Tibial nerve (tissue), 4 donors: ENCODE measurements at regions not wholly inside any gene's neighbourhood (a gene's known extent, or its start where the extent isn't known, plus 50 kb on each side); places are given as distances from the start of the nearest gene placed in this dataset.

Source experiments
- DNase-seq, 2 donors: peaks; one replicate each; pipeline ENCODE4 v3.0.0-alpha.2; 2019; ENCODE audit warnings: low spot score in 2 of 2
- H3K27ac ChIP-seq, 4 donors: fragments of 200-600 bp; sonication (generic) in 3 of 4; one replicate each; pipeline ENCODE4 v1.5.1; 2017 to 2019; ENCODE audit warnings: mild to moderate bottlenecking in 1 of 4
- H3K27me3 ChIP-seq, 2 donors: fragments of 200-600 bp; sonication (generic) in 1 of 2; one replicate each; pipeline versions ENCODE4 v1.5.1 to v1.6.0; 2017 to 2019
- H3K36me3 ChIP-seq, 3 donors: fragments of 200-600 bp; sonication (generic); one replicate each; pipeline ENCODE4 v1.5.1; 2018 to 2019
- H3K4me1 ChIP-seq, 4 donors: fragments of 200-600 bp; sonication (generic) in 3 of 4; one replicate each; pipeline ENCODE4 v1.5.1; 2017 to 2019
- H3K4me3 ChIP-seq, 4 donors: fragments of 200-600 bp; sonication (generic) in 3 of 4; one replicate each; pipeline ENCODE4 v1.5.1; 2017 to 2019; ENCODE audit warnings: mild to moderate bottlenecking in 1 of 4, moderate library complexity in 1 of 4
- H3K9me3 ChIP-seq, 4 donors: fragments of 200-600 bp; sonication (generic) in 3 of 4; one replicate each; pipeline ENCODE4 v1.5.1; 2017 to 2019
- EP300 ChIP-seq, 2 donors: sonication (generic); formaldehyde crosslinking; IDR thresholded peaks; one replicate each; pipeline ENCODE4 v1.6.1; 2017; ENCODE audit warnings: antibody characterized with exemption in 2 of 2, mild to moderate bottlenecking in 1 of 2
- POLR2A ChIP-seq, 2 donors: fragments of 450-650 bp; IDR thresholded peaks; one replicate each; pipeline ENCODE4 v1.6.1; 2017; ENCODE audit warnings: antibody characterized with exemption in 2 of 2, mild to moderate bottlenecking in 2 of 2, moderate library complexity in 2 of 2
- WGBS, 2 donors: methylation state at CpG; one replicate each; pipeline ENCODE4 v1.1.5; 2018; 5-methylcytosine and 5-hydroxymethylcytosine counted together
- TF ChIP-seq, protein P1 (sequence below), 5 experiments: fragments of 200-600 bp in 3 of 5; fragments of 450-650 bp in 2 of 5; sonication (generic) in 3 of 5; IDR thresholded peaks; one replicate each; pipeline ENCODE4 v1.5.1; 2016 to 2019; ENCODE audit warnings: antibody characterized with exemption in 5 of 5, mild to moderate bottlenecking in 3 of 5, moderate library complexity in 2 of 5

DNA sequence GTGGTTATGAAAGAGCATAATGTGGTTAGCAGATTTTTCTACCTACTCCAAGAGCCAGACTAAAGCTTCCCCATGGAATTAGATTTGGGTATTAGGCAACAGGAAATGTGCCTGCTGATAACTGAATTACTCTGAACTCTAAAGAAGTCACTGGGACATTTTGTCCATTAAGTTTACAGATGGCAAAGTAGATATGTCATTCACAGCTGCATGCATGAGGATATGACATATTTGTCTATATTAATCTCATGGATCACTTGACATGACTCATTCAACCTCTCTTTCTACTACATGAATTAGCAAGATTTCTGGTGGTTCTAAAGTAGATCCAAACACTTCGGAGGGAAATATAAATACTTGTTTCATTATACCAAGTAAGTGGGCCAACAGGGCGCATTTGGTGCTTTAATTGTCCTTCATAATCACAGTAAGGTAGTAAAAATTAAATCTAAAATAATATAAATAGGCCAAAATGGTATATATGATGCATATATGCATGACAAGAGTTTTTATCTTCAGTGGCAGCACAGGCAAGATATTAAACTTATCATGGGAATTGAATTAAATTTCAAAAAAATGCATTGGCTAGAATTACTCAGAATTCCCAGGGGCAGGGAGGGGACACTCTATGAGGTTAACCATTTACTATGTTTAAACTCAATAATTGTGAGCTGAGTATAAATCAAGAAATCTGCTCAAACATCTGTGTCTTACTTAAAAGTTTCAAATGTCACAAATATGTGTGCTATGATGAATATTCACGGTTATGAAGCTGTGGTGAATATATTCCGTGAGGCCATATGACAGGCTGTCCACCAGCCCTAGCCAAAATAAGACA lies 365.3 kb upstream of the KCNMB2 start:
- TF ChIP-seq POLR2A (IDR thresholded peaks at IDR 0.05) (no peak), EP300 (IDR thresholded peaks at IDR 0.05) (peak; percentile 87 to 94)
- TF ChIP-seq, protein P1, sequence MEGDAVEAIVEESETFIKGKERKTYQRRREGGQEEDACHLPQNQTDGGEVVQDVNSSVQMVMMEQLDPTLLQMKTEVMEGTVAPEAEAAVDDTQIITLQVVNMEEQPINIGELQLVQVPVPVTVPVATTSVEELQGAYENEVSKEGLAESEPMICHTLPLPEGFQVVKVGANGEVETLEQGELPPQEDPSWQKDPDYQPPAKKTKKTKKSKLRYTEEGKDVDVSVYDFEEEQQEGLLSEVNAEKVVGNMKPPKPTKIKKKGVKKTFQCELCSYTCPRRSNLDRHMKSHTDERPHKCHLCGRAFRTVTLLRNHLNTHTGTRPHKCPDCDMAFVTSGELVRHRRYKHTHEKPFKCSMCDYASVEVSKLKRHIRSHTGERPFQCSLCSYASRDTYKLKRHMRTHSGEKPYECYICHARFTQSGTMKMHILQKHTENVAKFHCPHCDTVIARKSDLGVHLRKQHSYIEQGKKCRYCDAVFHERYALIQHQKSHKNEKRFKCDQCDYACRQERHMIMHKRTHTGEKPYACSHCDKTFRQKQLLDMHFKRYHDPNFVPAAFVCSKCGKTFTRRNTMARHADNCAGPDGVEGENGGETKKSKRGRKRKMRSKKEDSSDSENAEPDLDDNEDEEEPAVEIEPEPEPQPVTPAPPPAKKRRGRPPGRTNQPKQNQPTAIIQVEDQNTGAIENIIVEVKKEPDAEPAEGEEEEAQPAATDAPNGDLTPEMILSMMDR (IDR thresholded peaks at IDR 0.05), result no peak
- Histone ChIP-seq H3K27ac (peak overlapping the region in 1 of 4 donors; percentile 47), H3K27me3 (no peaks in the 10 kb centered on the region), H3K4me3 (no peak overlapping the region), H3K36me3 (no peaks in the 10 kb centered on the region), H3K9me3 (no peaks in the 10 kb centered on the region), H3K4me1 (peaks cover 0 to 12% (median 4%) of the 10 kb centered on the region in 4 donors)
- WGBS, 2 donors, result 77 to 85% methylated on average over 4 of the region's 4 CpGs
- DNase-seq, result peak in 1 of 2 donors; percentile 36

DNA sequence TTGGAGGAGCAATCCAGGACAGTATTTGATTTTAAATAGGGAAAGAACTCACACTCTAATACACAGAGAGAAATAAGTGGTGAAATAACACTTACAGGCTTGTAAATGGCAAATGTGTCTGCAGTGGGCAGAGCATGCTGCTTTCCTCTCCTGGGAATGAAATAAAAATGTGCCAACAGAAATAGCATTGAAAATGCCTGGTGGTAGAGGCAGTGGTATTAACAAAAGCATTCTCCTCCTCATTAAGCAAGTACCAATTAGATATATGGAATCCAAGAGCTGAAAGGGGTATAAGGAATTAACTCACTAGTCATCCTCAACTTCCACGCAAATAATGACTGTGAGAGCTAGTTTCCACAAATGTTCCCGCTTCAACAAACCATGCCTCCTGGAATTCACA lies 364.1 kb upstream of the KCNMB2 start:
- TF ChIP-seq POLR2A (IDR thresholded peaks at IDR 0.05) (no peak), EP300 (IDR thresholded peaks at IDR 0.05) (no peak)
- TF ChIP-seq, protein P1 (IDR thresholded peaks at IDR 0.05), result no peak
- Histone ChIP-seq H3K4me3 (no peak overlapping the region), H3K27ac (no peak overlapping the region), H3K36me3 (no peaks in the 10 kb centered on the region), H3K4me1 (peaks cover 0 to 12% (median 4%) of the 10 kb centered on the region in 4 donors), H3K27me3 (no peaks in the 10 kb centered on the region), H3K9me3 (no peaks in the 10 kb centered on the region)
- WGBS, 2 donors, result 95 to 98% methylated on average over 2 of the region's 2 CpGs
- no peak for DNase-seq

DNA sequence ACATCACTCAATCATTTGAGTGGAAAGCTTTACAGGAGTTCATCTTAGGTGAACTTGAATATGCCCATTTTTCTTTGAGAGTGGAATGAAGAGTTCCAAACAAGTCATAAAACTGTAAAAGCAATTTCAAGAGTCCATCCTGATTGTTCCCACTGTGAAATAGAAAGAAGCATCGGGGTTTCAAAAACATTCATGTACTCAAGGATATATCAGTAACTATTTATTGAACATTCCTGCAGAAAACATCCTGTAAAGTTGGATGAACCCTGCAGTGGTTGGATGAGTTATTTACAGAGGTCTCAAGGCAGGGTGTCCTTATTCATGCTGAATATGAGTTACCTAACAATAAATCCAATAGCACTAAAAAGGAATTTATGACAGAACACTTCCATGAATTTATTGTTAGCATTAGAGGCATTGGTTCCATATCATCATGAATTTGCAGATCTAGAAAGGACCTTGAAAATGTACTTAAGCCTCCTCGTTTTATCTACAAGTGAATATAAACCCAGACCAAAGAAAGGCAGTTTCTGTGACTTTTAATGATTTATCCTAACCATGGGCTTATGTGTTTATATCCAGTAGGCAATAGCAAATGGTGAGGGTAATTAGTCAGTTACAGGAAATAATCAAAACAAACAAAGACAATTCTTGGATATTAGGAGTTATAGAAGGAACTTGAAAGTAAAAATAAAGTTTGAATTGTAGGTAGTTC lies 361.9 kb upstream of the KCNMB2 start:
- DNase-seq, result no peak
- peaks cover 0 to 12% (median 4%) of the 10 kb centered on the region in 4 donors for H3K4me1 ChIP-seq
- H3K4me3 ChIP-seq, result no peak overlapping the region
- H3K27me3 ChIP-seq, result no peaks in the 10 kb centered on the region
- H3K36me3 ChIP-seq, result no peaks in the 10 kb centered on the region
- H3K9me3 ChIP-seq, result no peaks in the 10 kb centered on the region
- 62 to 72% methylated on average over 2 of the region's 2 CpGs for WGBS, 2 donors
- no peak for TF ChIP-seq POLR2A (IDR thresholded peaks at IDR 0.05)
- H3K27ac ChIP-seq, result no peak overlapping the region

DNA sequence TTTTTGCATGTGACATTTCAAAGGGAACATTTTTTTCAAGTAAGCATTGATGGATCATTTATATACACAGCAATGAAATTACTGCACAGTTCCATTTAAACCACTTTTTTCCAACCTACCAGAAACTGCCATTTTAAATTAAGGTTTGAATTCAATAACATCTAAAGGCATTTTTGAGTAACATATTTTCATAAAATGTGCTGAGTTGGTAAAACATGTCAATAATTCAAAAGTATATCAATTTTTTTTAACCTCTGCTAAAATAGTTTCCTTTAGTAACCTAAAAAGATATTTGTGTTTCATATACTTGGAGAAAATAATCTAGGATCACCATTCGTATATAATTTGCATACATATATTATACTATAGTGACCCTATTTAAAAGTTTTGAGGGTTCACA lies 355.1 kb upstream of the KCNMB2 start:
- TF ChIP-seq, protein P1 (IDR thresholded peaks at IDR 0.05), result no peak
- TF ChIP-seq EP300 (IDR thresholded peaks at IDR 0.05) (no peak), POLR2A (IDR thresholded peaks at IDR 0.05) (no peak)
- Histone ChIP-seq H3K4me3 (no peak overlapping the region), H3K27me3 (no peaks in the 10 kb centered on the region), H3K4me1 (peaks cover 0 to 8% (median 0%) of the 10 kb centered on the region in 4 donors), H3K27ac (no peak overlapping the region), H3K36me3 (no peaks in the 10 kb centered on the region), H3K9me3 (no peaks in the 10 kb centered on the region)
- no peak for DNase-seq
- 73 to 84% methylated on average over 1 of the region's 1 CpG for WGBS, 2 donors

DNA sequence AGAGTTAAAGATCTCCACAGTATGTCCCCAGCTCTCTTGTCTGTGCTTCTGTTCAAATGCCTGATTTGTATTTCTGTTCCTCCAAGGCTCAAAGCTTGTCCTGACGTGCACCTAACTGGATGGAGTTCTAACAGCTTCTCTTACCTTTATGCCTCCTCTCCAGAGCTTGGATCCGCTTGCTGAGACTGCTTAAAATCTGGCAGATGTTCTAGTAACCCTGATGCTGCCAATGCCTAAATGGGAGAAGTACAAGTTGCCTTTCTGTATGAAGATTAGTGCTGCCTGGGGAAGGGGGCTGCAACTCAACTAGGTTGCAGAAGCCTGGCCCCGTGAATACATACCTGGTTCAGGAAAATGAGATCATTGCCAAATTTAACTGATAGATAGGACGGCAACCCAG lies 354.5 kb upstream of the KCNMB2 start:
- Histone ChIP-seq H3K4me1 (peaks cover 0 to 8% (median 0%) of the 10 kb centered on the region in 4 donors), H3K27ac (no peak overlapping the region), H3K36me3 (no peaks in the 10 kb centered on the region), H3K27me3 (no peaks in the 10 kb centered on the region), H3K9me3 (no peaks in the 10 kb centered on the region), H3K4me3 (no peak overlapping the region)
- no peak for DNase-seq
- WGBS, 2 donors, result 76 to 78% methylated on average over 4 of the region's 4 CpGs
- TF ChIP-seq, protein P1 (IDR thresholded peaks at IDR 0.05), result no peak
- no peak for TF ChIP-seq POLR2A (IDR thresholded peaks at IDR 0.05)
- no peak for TF ChIP-seq EP300 (IDR thresholded peaks at IDR 0.05)
